K562 (cell line): ENCODE measurements at regions not wholly inside any gene's neighbourhood (a gene's known extent, or its start where the extent isn't known, plus 50 kb on each side); places are given as distances from the start of the nearest gene placed in this dataset.

Experiments used
- ZNF175 ChIP-seq: fragments of 200-800 bp; sonication (Bioruptor generic); IDR thresholded peaks from 2 replicates; pipeline ENCODE4 v1.6.1; 2016; ENCODE audit warnings: low read depth, mild to moderate bottlenecking, missing genetic modification characterization, missing compliant biosample characterization
- ZNF644 ChIP-seq: fragments of 200-800 bp; sonication (Bioruptor generic); IDR thresholded peaks from 2 replicates; pipeline ENCODE4 v1.6.1; 2016; ENCODE audit warnings: low read depth, missing genetic modification characterization, missing compliant biosample characterization
- TF ChIP-seq, protein P1 (sequence below): sonication (generic); formaldehyde crosslinking; IDR thresholded peaks from 2 replicates; pipeline ENCODE4 v1.8.1; 2022; ENCODE audit warnings: missing genetic modification reagents
- TF ChIP-seq, protein P2 (sequence below), 2 experiments: fragments of 450-650 bp in 1 of 2; sonication (generic) in 1 of 2; formaldehyde crosslinking in 1 of 2; IDR thresholded peaks in 1 of 2; conservative IDR thresholded peaks in 1 of 2; 2 replicates each; pipeline versions ENCODE4 v1.6.1 to v1.8.1; 2016 to 2023; ENCODE audit warnings: mild to moderate bottlenecking in 2 of 2, moderate library complexity in 2 of 2, inconsistent platforms in 1 of 2, missing genetic modification reagents in 1 of 2

DNA sequence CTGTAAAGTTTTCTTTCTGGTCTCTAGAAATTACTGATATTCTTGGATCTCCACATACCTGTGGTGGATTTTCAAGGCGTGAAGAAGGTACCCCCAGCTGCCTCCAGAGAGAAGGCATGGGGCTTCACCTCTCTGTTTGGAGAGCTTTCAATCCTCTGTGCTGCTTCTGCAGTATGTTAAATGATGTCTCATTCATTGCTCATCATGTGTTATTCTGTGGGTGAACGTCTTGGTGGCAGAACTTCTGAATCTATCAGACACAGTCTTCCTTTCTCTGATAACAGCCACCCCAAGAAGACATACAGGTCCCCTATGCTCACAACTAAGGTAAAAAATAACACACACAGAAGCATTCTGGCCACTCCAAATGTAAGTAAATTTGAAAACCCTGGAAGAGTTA lies 221.3 kb upstream of the TMEM260 start:
- TF ChIP-seq ZNF175 (CRISPR knock-in tag), result no peak
- TF ChIP-seq, protein P1, sequence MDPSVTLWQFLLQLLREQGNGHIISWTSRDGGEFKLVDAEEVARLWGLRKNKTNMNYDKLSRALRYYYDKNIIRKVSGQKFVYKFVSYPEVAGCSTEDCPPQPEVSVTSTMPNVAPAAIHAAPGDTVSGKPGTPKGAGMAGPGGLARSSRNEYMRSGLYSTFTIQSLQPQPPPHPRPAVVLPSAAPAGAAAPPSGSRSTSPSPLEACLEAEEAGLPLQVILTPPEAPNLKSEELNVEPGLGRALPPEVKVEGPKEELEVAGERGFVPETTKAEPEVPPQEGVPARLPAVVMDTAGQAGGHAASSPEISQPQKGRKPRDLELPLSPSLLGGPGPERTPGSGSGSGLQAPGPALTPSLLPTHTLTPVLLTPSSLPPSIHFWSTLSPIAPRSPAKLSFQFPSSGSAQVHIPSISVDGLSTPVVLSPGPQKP (CRISPR knock-in tag), result no peak
- no peak for TF ChIP-seq ZNF644 (tag)
- TF ChIP-seq, protein P2, sequence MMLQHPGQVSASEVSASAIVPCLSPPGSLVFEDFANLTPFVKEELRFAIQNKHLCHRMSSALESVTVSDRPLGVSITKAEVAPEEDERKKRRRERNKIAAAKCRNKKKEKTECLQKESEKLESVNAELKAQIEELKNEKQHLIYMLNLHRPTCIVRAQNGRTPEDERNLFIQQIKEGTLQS (IDR thresholded peaks at IDR 0.05), result no peak
- TF ChIP-seq, protein P2 (CRISPR knock-in tag; conservative IDR thresholded peaks at IDR 0.05), result no peak
